ENCODE measurements at regions not wholly inside any gene's neighbourhood (a gene's known extent, or its start where the extent isn't known, plus 50 kb on each side); places are given as distances from the start of the nearest gene placed in this dataset.

DNA sequence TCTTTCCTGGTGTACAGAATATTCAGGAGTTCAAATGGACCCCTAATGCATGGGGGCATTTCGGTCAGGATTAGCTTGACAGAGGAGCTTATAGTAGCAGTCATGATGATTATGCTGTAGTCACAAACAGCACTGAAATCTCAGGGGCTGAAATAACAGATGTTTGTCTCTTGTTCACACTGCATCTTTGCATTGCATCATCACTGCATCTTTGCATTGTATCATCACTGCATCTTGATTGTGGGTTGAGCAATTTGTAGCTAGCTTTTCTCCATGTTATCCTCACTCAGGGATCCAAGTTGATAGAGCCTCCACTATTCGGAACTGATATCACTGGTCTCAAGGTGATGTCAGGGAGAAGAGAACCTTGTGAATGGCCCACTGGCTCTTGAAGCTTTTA lies 160.9 kb downstream of the GATB start:
- peak; percentile 59 for DNase-seq (ENCODE audit: low read depth)
- TF ChIP-seq, protein P1, sequence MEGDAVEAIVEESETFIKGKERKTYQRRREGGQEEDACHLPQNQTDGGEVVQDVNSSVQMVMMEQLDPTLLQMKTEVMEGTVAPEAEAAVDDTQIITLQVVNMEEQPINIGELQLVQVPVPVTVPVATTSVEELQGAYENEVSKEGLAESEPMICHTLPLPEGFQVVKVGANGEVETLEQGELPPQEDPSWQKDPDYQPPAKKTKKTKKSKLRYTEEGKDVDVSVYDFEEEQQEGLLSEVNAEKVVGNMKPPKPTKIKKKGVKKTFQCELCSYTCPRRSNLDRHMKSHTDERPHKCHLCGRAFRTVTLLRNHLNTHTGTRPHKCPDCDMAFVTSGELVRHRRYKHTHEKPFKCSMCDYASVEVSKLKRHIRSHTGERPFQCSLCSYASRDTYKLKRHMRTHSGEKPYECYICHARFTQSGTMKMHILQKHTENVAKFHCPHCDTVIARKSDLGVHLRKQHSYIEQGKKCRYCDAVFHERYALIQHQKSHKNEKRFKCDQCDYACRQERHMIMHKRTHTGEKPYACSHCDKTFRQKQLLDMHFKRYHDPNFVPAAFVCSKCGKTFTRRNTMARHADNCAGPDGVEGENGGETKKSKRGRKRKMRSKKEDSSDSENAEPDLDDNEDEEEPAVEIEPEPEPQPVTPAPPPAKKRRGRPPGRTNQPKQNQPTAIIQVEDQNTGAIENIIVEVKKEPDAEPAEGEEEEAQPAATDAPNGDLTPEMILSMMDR (conservative IDR thresholded peaks at IDR 0.05; ENCODE audit: control insufficient read depth, insufficient read depth, low read depth, low read length), result no peak
- no peak overlapping the region for H3K4me3 ChIP-seq (ENCODE audit: control insufficient read depth, low read depth, low read length)

DNA sequence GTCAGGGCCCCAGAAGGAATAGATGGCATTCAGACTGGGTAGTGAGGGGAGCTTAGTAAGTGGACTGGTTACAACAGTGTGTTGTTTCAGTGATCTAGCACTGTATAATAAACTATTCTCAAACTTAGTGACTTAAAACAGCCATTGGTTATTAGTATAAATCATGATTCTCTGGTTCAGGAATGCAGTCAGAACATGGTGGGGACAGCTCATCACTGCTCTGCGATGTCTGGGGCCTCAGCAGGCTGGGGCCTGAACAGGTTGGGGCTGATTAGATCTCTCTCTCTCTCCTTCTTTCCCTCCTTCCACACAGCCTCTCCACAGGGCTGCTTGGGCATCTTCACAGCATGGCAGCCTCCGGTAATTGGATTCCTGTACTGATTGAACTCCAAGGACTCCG lies 160.4 kb downstream of the GATB start:
- TF ChIP-seq, protein P1 (conservative IDR thresholded peaks at IDR 0.05; ENCODE audit: control insufficient read depth, insufficient read depth, low read depth, low read length), result no peak
- DNase-seq (ENCODE audit: low read depth), result no peak
- no peak overlapping the region for H3K4me3 ChIP-seq (ENCODE audit: control insufficient read depth, low read depth, low read length)

DNA sequence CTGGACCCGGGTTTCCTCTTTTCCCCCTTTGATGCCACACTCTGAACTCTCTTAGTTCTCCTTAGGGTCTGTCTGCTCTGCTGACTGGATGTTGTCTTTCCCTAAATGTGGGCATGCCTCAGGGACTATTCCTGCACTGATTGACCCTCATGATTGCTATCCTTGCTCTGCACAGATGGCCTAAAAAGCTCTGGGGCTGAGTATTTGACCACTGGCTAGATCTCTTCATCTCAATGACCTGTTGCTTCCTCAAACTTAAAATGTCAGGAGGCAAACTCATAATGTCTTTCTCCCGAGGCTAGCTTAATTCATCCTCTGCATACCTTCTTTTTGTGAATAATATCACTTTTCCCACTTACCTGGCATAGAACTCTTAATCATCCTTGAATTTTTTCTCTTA lies 157.4 kb downstream of the GATB start:
- no peak for DNase-seq (ENCODE audit: low read depth)
- TF ChIP-seq, protein P1 (conservative IDR thresholded peaks at IDR 0.05; ENCODE audit: control insufficient read depth, insufficient read depth, low read depth, low read length), result no peak
- H3K4me3 ChIP-seq (ENCODE audit: control insufficient read depth, low read depth, low read length), result no peak overlapping the region

DNA sequence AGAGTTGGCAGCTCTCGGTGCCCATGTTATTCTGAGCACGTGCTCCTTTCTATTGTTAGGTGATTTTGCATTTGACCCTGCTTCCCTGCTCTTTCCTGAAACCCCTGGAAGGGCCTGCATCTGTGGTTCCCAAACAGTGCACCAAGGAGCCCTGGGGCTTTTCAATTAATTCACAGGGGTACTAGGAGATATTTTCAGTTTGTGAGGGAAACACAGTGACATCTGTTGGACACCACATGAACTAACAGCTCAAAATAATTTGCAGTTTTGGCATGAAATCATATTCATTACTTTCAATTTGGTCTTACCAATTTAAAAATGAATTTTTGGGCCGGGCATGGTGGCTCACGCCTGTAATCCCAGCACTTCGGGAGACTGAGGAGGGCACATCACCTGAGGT lies 156.6 kb downstream of the GATB start:
- TF ChIP-seq, protein P1 (conservative IDR thresholded peaks at IDR 0.05; ENCODE audit: control insufficient read depth, insufficient read depth, low read depth, low read length), result peak; percentile 56
- H3K4me3 ChIP-seq (ENCODE audit: control insufficient read depth, low read depth, low read length), result no peak overlapping the region
- peak; percentile 46 for DNase-seq (ENCODE audit: low read depth)

DNA sequence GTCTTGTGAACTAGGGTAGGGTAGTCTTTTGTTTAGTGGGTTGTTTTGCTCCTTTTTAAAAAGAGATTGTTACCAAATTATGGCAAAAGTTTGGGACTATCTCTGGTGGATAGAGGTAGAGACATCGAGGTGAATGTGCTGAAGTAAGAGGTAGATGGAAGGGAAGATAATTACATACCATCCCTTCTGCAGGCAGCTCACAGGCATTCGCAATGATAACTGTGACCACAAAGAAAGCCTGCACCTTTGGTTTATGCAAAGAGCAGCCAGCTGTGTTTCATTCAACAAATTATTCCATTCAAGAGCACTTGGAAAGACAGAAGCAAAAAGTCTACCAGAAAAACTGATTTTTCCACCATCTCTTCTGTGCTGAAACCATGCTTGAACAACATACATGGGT lies 155.6 kb downstream of the GATB start:
- H3K4me3 ChIP-seq (ENCODE audit: control insufficient read depth, low read depth, low read length), result no peak overlapping the region
- no peak for DNase-seq (ENCODE audit: low read depth)
- TF ChIP-seq, protein P1 (conservative IDR thresholded peaks at IDR 0.05; ENCODE audit: control insufficient read depth, insufficient read depth, low read depth, low read length), result no peak

DNA sequence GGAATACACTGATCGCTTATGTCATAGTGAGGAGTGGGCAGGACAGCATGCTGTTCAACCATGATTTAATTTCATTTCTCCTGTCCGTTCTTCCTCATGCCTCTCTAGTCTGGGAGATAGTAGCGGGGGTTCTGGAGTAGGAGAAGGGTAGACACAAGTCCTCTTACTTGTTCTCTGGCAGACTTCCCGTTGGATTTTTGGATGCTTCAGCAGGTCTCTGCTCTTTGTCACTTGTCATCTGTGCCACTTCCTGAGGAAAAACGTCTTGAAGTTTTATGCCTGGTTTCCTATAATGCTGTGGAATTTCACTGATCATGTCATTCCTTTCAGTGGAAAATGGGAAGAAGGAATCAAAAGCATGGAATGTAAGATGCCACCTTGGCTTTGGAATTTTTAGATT lies 154.7 kb downstream of the GATB start:
- no peak for DNase-seq (ENCODE audit: low read depth)
- H3K4me3 ChIP-seq (ENCODE audit: control insufficient read depth, low read depth, low read length), result no peak overlapping the region
- TF ChIP-seq, protein P1 (conservative IDR thresholded peaks at IDR 0.05; ENCODE audit: control insufficient read depth, insufficient read depth, low read depth, low read length), result no peak

DNA sequence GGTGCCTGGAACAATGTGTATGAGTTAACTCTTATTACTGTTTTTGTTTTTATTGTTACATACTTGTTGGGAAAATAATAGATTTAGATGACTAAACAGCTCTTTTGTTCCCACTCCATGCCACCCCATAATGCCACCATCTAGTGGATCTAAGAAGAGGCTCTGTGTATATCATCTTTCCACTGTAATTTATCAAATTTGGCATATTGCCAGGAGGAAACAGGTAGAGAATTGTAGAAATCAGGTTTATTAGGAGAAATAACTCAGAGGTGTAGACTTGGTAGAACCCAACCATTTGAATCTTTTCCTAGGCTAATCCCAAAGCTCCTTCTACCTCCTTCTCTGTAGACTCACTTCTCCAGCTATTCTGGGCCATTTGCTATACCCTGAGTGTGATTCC lies 150.6 kb downstream of the GATB start:
- H3K4me3 ChIP-seq (ENCODE audit: control insufficient read depth, low read depth, low read length), result no peak overlapping the region
- TF ChIP-seq, protein P1 (conservative IDR thresholded peaks at IDR 0.05; ENCODE audit: control insufficient read depth, insufficient read depth, low read depth, low read length), result no peak

More for the DNA sequence above, 150.6 kb downstream of the GATB start:
- no peak for DNase-seq (ENCODE audit: low read depth)
